ENCODE measurements at regions not wholly inside any gene's neighbourhood (a gene's known extent, or its start where the extent isn't known, plus 50 kb on each side); places are given as distances from the start of the nearest gene placed in this dataset.

DNA sequence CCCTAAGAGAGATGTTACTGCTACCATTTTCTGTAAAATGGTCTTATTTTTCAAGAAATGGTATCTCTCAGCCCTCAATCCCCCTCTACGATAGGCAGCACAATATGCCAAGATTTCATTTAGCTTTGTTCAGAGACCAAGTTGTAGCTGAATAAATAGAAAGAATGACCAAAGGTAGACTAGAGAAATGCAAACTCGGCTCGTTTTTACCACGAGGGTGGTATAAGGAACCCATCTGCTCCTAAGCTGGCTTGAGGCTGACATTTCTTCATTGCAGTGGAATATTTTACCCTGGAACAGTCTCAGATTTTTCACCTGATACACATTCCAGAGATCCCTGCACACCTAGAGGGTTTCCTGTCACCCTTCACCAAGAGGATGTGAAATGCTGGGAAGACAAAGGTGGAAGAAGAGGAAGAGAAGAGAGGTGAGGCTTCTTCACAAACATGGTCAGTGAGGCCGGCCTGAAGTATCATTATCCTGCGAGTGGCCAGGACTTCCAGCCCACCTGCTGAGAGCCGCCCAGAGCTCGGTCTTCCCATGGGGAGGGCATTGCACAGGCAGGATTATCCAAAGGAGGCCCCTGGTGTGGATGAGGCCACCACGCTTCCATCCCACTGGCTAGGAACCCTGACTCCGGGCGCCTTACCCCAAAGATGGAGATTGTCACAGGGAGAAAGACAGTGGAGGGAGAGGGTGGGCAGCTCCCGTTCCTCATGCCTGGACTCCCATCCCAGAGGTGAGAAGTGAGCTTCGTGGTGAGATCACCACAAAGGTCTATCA lies 57.1 kb upstream of the AFDN start:
- no peak for DNase-seq (ENCODE audit: low spot score)

DNA sequence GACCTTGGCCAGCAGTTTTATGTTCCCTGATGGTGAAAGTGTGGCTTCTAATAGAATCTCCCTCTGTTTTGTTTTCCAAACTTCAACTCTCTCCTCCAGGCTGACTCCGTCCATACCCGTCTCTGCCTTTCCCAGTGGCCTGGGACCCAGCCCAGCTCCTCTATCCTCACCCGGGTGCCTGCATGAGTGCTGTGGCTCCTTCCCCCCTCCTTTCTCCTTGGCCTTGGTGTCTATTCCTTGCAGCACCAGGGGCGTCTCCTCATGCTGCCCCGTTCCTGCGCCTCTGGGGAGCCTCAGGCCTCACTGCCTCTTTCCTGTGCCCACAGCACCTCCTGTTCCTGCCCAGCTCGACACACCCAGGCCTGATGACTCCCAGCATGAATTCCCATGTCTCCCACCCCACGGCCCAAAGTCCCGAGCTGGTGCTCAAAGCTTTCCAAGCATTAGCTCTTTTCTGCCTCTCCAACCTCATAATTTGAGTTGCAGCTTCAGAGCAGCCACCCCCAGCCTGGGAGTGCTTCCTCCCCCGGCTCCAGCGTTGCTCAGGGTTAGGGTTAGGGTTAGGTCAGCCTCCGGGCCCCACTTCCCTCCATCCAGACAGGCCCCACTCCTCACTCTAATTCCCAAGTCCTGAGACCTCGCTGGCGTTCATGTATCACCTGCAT lies 56.3 kb upstream of the AFDN start:
- no peak for DNase-seq (ENCODE audit: low spot score)

DNA sequence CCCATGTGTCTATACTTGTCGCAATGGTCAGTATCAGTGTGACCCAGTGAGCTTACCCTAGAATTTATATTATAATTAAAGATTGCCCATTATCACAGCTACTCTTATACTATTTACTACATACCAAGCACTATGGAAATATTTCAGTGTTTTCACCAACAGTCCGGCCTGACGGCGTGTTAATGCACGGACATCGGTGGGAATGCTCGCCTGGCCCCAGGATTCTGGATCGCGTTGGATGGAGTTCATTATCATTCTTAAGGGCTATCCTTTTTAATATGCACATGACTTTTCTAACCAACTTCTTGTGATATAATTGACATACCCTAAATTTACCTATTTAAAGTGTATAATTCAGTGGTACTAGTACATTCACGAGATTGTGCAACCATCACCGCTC lies 51.8 kb upstream of the AFDN start:
- DNase-seq (ENCODE audit: low spot score) = no peak

DNA sequence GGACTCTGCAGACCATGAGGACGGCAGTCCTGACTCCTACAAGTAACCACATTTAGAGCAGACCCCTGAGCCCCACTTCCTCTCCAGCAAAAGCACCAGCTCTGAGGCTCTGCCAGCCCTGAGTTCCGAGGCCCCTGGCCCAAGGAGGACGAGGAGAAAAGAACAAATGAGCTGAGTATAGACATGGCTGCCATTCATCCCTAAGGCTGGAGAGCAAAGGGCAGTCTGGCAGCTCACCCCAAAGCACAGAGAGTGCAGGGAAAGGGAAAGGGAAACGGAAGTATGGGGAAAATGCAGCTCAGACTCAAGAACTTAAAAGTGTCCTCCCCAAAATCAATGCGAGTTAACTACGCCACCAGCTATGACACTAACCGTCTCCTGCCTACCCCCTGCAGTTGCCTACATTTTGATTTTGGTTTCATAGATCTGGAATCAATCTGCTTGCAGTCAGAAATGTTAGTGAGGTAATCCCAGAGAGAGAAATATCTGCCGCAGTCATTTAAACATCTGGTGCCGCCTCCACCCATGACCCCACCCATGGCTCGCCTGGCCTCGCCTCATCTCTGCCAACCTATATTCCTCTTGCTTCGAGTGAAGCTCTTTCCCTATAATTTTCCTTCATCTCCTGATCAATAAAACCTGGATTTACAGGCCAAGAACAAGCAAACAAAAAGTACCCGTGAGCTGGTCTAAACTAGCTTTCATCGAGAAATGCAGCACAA lies 49.6 kb upstream of the AFDN start:
- DNase-seq (ENCODE audit: low spot score) = no peak
